ENCODE measurements at regions not wholly inside any gene's neighbourhood (a gene's known extent, or its start where the extent isn't known, plus 50 kb on each side); places are given as distances from the start of the nearest gene placed in this dataset.

DNA sequence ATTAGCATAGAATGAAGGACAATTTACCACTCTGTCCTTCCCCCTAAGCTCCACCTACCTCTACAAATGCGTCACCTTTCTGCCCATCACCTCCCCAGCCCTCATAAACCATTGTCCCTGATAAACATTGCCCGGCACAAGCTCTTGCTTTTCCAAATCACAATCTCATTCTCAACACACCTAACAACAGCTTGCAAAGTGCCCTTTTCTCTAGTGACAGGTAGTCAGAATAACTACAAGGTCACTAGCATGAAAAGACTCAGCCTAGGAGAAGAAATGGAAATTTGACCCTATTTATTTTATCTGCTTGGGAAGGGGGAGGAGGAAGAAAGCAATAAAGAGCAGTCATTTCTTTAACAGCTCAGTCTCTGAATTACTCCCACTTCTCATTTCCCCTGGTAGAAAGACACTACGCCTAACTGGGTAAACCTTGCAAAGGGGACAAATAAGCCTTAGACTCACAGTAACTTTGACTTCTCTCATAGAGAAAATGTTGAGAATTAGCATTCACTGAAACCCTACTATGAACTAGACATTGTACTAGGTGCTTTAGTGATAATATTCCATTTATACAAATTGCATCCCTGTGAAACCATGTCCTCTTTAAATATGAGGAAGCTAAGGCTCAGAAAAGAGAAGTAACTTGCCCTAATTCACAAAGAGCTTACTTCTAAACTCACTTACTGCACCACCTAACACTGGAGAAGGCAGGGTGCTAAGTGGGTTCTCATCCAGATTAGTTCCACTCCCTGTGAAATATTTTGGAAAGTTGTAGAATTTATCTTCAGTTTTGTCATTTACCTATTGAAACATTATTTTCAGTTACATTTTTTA lies 116.2 kb upstream of the FNDC3A start:
- no peaks in the 10 kb centered on the region for H4K20me1 ChIP-seq (replicated peaks; ENCODE audit: control insufficient read depth, insufficient read depth, low read length)
- in situ Hi-C loops (cut with MboI) (no loop called here), intact Hi-C loops (cut with micrococcal nuclease) (no loop called here)
- H3K27me3 ChIP-seq (ENCODE audit: control insufficient read depth in 2 of 2, insufficient read depth in 2 of 2, low read length in 2 of 2), result no peaks in the 10 kb centered on the region
- BruUV-seq (replicated peaks), result no TSS peak
- CTCF ChIA-PET (ENCODE audit: low intra/inter-chr PET ratio), result no interaction called here
- no peak overlapping the region for H3K4me2 ChIP-seq (ENCODE audit: insufficient read depth, low read length)
- no peaks in the 10 kb centered on the region for H3K9me1 ChIP-seq (ENCODE audit: control insufficient read depth, insufficient read depth, low read length)
- no peak overlapping the region for H3K4me3 ChIP-seq
- H3K4me1 ChIP-seq (replicated peaks in 1 of 2; ENCODE audit: control insufficient read depth in 2 of 2, insufficient read depth in 2 of 2, low read length in 2 of 2), result no peaks in the 10 kb centered on the region; a peak in 1 of 5 replicates
- DNase-seq (ENCODE audit: extremely low read depth in 1 of 4, low spot score in 3 of 4), result peak in 1 of 4 experiments; percentile 3
- no peak overlapping the region for H2AFZ ChIP-seq (ENCODE audit: low read depth, low read length)
- H3K27ac ChIP-seq (ENCODE audit: extremely low read depth, low read depth, low read length), result no peak overlapping the region
- POLR2A ChIA-PET, result interaction anchor here (0.6 kb wide), 1 partner anchor 116 kb away, joined by 4 read pairs; the partner anchor contains the start of gene FNDC3A
- H3K79me2 ChIP-seq (ENCODE audit: control insufficient read depth, insufficient read depth, low read length), result no peaks in the 10 kb centered on the region
- no peaks in the 10 kb centered on the region for H3K9me3 ChIP-seq (replicated peaks; ENCODE audit: control insufficient read depth, insufficient read depth, low read depth, low read length)
- H3K36me3 ChIP-seq (ENCODE audit: control insufficient read depth, insufficient read depth, low read length), result no peaks in the 10 kb centered on the region
- WGBS (ENCODE audit: insufficient coverage, low coverage, missing lambda C conversion rate), result 19% methylated on average over 2 of the region's 3 CpGs
- no peak for FAIRE-seq
- no peak for ATAC-seq
- no peak overlapping the region for H3K9ac ChIP-seq (ENCODE audit: insufficient read depth in 1 of 2, low read depth in 2 of 2, low read length in 2 of 2)
- TF ChIP-seq ZKSCAN8 (CRISPR knock-in tag; IDR thresholded peaks at IDR 0.05) (no peak), PURB (CRISPR knock-in tag; IDR thresholded peaks at IDR 0.05; ENCODE audit: low read depth) (no peak), ZFP30 (CRISPR knock-in tag; IDR thresholded peaks at IDR 0.05; ENCODE audit: borderline replicate concordance) (no peak), NFXL1 (CRISPR knock-in tag; IDR thresholded peaks at IDR 0.05) (no peak), ZNF57 (CRISPR knock-in tag; IDR thresholded peaks at IDR 0.05) (no peak), TGIF2 (CRISPR knock-in tag; IDR thresholded peaks at IDR 0.05) (no peak), ZNF174 (CRISPR knock-in tag; IDR thresholded peaks at IDR 0.05) (no peak), ZNF143 (CRISPR knock-in tag; IDR thresholded peaks at IDR 0.05) (no peak)
- TF ChIP-seq, protein P1, sequence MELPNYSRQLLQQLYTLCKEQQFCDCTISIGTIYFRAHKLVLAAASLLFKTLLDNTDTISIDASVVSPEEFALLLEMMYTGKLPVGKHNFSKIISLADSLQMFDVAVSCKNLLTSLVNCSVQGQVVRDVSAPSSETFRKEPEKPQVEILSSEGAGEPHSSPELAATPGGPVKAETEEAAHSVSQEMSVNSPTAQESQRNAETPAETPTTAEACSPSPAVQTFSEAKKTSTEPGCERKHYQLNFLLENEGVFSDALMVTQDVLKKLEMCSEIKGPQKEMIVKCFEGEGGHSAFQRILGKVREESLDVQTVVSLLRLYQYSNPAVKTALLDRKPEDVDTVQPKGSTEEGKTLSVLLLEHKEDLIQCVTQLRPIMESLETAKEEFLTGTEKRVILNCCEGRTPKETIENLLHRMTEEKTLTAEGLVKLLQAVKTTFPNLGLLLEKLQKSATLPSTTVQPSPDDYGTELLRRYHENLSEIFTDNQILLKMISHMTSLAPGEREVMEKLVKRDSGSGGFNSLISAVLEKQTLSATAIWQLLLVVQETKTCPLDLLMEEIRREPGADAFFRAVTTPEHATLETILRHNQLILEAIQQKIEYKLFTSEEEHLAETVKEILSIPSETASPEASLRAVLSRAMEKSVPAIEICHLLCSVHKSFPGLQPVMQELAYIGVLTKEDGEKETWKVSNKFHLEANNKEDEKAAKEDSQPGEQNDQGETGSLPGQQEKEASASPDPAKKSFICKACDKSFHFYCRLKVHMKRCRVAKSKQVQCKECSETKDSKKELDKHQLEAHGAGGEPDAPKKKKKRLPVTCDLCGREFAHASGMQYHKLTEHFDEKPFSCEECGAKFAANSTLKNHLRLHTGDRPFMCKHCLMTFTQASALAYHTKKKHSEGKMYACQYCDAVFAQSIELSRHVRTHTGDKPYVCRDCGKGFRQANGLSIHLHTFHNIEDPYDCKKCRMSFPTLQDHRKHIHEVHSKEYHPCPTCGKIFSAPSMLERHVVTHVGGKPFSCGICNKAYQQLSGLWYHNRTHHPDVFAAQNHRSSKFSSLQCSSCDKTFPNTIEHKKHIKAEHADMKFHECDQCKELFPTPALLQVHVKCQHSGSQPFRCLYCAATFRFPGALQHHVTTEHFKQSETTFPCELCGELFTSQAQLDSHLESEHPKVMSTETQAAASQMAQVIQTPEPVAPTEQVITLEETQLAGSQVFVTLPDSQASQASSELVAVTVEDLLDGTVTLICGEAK (IDR thresholded peaks at IDR 0.05), result no peak
- TF ChIP-seq, protein P1 (CRISPR knock-in tag; IDR thresholded peaks at IDR 0.05), result no peak
- TF ChIP-seq, protein P2, sequence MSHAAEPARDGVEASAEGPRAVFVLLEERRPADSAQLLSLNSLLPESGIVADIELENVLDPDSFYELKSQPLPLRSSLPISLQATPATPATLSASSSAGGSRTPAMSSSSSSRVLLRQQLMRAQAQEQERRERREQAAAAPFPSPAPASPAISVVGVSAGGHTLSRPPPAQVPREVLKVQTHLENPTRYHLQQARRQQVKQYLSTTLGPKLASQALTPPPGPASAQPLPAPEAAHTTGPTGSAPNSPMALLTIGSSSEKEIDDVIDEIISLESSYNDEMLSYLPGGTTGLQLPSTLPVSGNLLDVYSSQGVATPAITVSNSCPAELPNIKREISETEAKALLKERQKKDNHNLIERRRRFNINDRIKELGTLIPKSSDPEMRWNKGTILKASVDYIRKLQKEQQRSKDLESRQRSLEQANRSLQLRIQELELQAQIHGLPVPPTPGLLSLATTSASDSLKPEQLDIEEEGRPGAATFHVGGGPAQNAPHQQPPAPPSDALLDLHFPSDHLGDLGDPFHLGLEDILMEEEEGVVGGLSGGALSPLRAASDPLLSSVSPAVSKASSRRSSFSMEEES (CRISPR knock-in tag; IDR thresholded peaks at IDR 0.05), result no peak

Measured in K562 (cell line).